H9 (cell line): ENCODE measurements at regions not wholly inside any gene's neighbourhood (a gene's known extent, or its start where the extent isn't known, plus 50 kb on each side); places are given as distances from the start of the nearest gene placed in this dataset.
A peak's percentile ranks its signal among the peaks of the same experiment; 100 is the strongest.

Experiments
- DNase-seq: peaks from one replicate; pipeline ENCODE4 v3.0.0-alpha.2; 2017
- H2AFZ ChIP-seq: one replicate; pipeline ENCODE4 v1.6.1; 2013; ENCODE audit warnings: mild to moderate bottlenecking, low read length, control low read depth, moderate library complexity
- H2AK5ac ChIP-seq: 2 replicates; pipeline ENCODE4 v1.6.1; 2013; ENCODE audit warnings: low read length, control low read depth, mixed read lengths; ENCODE audit not compliant: insufficient read length
- H2BK120ac ChIP-seq: one replicate; pipeline ENCODE4 v1.6.1; 2013; ENCODE audit warnings: low read depth, mild to moderate bottlenecking, low read length, control low read depth, inconsistent platforms; ENCODE audit not compliant: poor library complexity, severe bottlenecking
- H2BK12ac ChIP-seq: 2 replicates; pipeline ENCODE4 v1.6.1; 2013; ENCODE audit warnings: low read length, control low read depth, mixed read lengths, low read depth; ENCODE audit not compliant: insufficient read length
- H2BK15ac ChIP-seq: 2 replicates; pipeline ENCODE4 v1.6.1; 2013; ENCODE audit warnings: low read depth, low read length, control low read depth
- H2BK20ac ChIP-seq: one replicate; pipeline ENCODE4 v1.6.1; 2013; ENCODE audit warnings: low read depth, mild to moderate bottlenecking, low read length, control low read depth, inconsistent platforms; ENCODE audit not compliant: poor library complexity, severe bottlenecking
- H2BK5ac ChIP-seq: 2 replicates; pipeline ENCODE4 v1.6.1; 2013; ENCODE audit warnings: low read length, control low read depth, mixed read lengths; ENCODE audit not compliant: insufficient read length
- H3K14ac ChIP-seq: 2 replicates; pipeline ENCODE4 v1.6.1; 2013; ENCODE audit warnings: low read length, control low read depth; ENCODE audit not compliant: insufficient read depth
- H3K18ac ChIP-seq: 2 replicates; pipeline ENCODE4 v1.6.1; 2013; ENCODE audit warnings: low read depth, mild to moderate bottlenecking, mixed read lengths, low read length, control low read depth; ENCODE audit not compliant: insufficient read length
- H3K23ac ChIP-seq: 2 replicates; pipeline ENCODE4 v1.6.1; 2013; ENCODE audit warnings: low read length, control low read depth, mixed read lengths, low read depth; ENCODE audit not compliant: insufficient read length
- H3K23me2 ChIP-seq: 2 replicates; pipeline ENCODE4 v1.6.1; 2013; ENCODE audit warnings: low read depth, mild to moderate bottlenecking, mixed read lengths, low read length, control low read depth; ENCODE audit not compliant: insufficient read length, poor library complexity, severe bottlenecking
- H3K27ac ChIP-seq: 2 replicates; pipeline ENCODE4 v1.5.1; 2013; ENCODE audit warnings: low read length, control low read depth, mixed read lengths, low read depth; ENCODE audit not compliant: insufficient read length
- H3K27me3 ChIP-seq: 2 replicates; pipeline ENCODE4 v1.6.1; 2013; ENCODE audit warnings: low read length, control low read depth, inconsistent platforms; ENCODE audit not compliant: insufficient read depth
- H3K4ac ChIP-seq: 2 replicates; pipeline ENCODE4 v1.6.1; 2013; ENCODE audit warnings: low read depth, mild to moderate bottlenecking, control low read depth, inconsistent platforms, low read length, moderate library complexity
- H3K4me1 ChIP-seq: 2 replicates; pipeline ENCODE4 v1.6.1; 2013; ENCODE audit warnings: low read length, control low read depth, inconsistent platforms; ENCODE audit not compliant: insufficient read depth
- H3K4me2 ChIP-seq: 2 replicates; pipeline ENCODE4 v1.6.1; 2013; ENCODE audit warnings: low read length, control low read depth, mixed read lengths; ENCODE audit not compliant: insufficient read length, insufficient read depth
- H3K56ac ChIP-seq: 2 replicates; pipeline ENCODE4 v1.6.1; 2013; ENCODE audit warnings: low read depth, mild to moderate bottlenecking, mixed read lengths, low read length, control low read depth; ENCODE audit not compliant: insufficient read length
- H3K79me1 ChIP-seq: 2 replicates; pipeline ENCODE4 v1.6.1; 2013; ENCODE audit warnings: low read depth, mild to moderate bottlenecking, moderate library complexity, low read length, control low read depth, inconsistent platforms; ENCODE audit not compliant: insufficient read depth, poor library complexity, severe bottlenecking
- H3K79me2 ChIP-seq: 2 replicates; pipeline ENCODE4 v1.6.1; 2013; ENCODE audit warnings: low read length, control low read depth, inconsistent platforms; ENCODE audit not compliant: insufficient read depth
- H3K9ac ChIP-seq: 2 replicates; pipeline ENCODE4 v1.6.1; 2013; ENCODE audit warnings: low read length, control low read depth, mixed read lengths; ENCODE audit not compliant: insufficient read length; ENCODE audit errors: extremely low read depth
- H3K9me3 ChIP-seq: one replicate; pipeline ENCODE4 v1.6.1; 2013; ENCODE audit warnings: low read depth, low read length, inconsistent platforms; ENCODE audit not compliant: control insufficient read depth
- H3T11ph ChIP-seq: one replicate; pipeline ENCODE4 v1.6.1; 2013; ENCODE audit warnings: mild to moderate bottlenecking, low read length, control low read depth, inconsistent platforms
- H4K20me1 ChIP-seq: one replicate; pipeline ENCODE4 v1.6.1; 2013; ENCODE audit not compliant: control insufficient read depth, insufficient read length, insufficient read depth
- H4K5ac ChIP-seq: 2 replicates; pipeline ENCODE4 v1.6.1; 2013; ENCODE audit warnings: low read depth, mild to moderate bottlenecking, mixed read lengths, low read length, control low read depth; ENCODE audit not compliant: insufficient read length
- H4K8ac ChIP-seq: replicated peaks from 2 replicates; pipeline ENCODE4 v1.6.1; 2013; ENCODE audit warnings: low read length, control low read depth, mixed read lengths, low read depth; ENCODE audit not compliant: insufficient read length
- H4K91ac ChIP-seq: 2 replicates; pipeline ENCODE4 v1.6.1; 2013; ENCODE audit warnings: low read depth, mild to moderate bottlenecking, moderate library complexity, mixed read lengths, low read length, control low read depth; ENCODE audit not compliant: insufficient read length
- H3K27ac Mint-ChIP-seq, 3 experiments: 2 replicates in 2 of 3; 3 replicates in 1 of 3; pipeline ENCODE4 v1.8.0; 2020 to 2021; ENCODE audit warnings: mixed read lengths in 3 of 3, mild to moderate bottlenecking in 1 of 3, moderate library complexity in 1 of 3
- H3K27me3 Mint-ChIP-seq: 2 replicates; pipeline ENCODE4 v1.8.0; 2021; ENCODE audit warnings: low read depth, mild to moderate bottlenecking, moderate library complexity, mixed read lengths
- H3K36me3 Mint-ChIP-seq, 3 experiments: 2 replicates in 2 of 3; 3 replicates in 1 of 3; pipeline ENCODE4 v1.8.0; 2020 to 2021; ENCODE audit warnings: low read depth in 3 of 3, mixed read lengths in 3 of 3; ENCODE audit not compliant: insufficient read depth in 1 of 3
- H3K4me1 Mint-ChIP-seq, 2 experiments: 2 replicates each; pipeline ENCODE4 v1.8.0; 2020; ENCODE audit warnings: mixed read lengths in 2 of 2
- H3K4me3 Mint-ChIP-seq, 2 experiments: 2 replicates in 1 of 2; 3 replicates in 1 of 2; pipeline ENCODE4 v1.8.0; 2020 to 2021; ENCODE audit warnings: mild to moderate bottlenecking in 2 of 2, mixed read lengths in 2 of 2, moderate library complexity in 1 of 2
- H3K9me3 Mint-ChIP-seq, 2 experiments: 2 replicates in 1 of 2; 3 replicates in 1 of 2; pipeline ENCODE4 v1.8.0; 2020; ENCODE audit warnings: mild to moderate bottlenecking in 2 of 2, mixed read lengths in 2 of 2, moderate library complexity in 1 of 2
- WGBS: extraction: QIAGEN DNeasy Blood & Tissue Kit; methylation state at CpG from one replicate; pipeline ENCODE4 v1.1.7; 2013; ENCODE audit warnings: missing lambda C conversion rate, low lambda C conversion rate, mixed read lengths; ENCODE audit not compliant: insufficient read length; ENCODE audit errors: extremely low coverage; 5-methylcytosine and 5-hydroxymethylcytosine counted together
- TF ChIP-seq, protein P1 (sequence below): fragments of 200-600 bp; sonication (generic); conservative IDR thresholded peaks from 3 replicates; pipeline ENCODE4 v1.8.0; 2021; ENCODE audit warnings: antibody characterized with exemption, mild to moderate bottlenecking

GRCh38 chr21:18759751-18760161 lies 356.2 kb upstream of the TMPRSS15 start:
- Mint-ChIP-seq H3K36me3 (no peaks in the 10 kb centered on the region), H3K4me1 (0 out of 4 replicates have a peak, but pooled peaks cover 0 to 2% of the 10 kb centered on the region in 2 experiments), H3K27ac (peak overlapping the region in 2 of 3 experiments; percentile 34 to 59; a peak in 1 of 7 replicates), H3K4me3 (no peak overlapping the region), H3K27me3 (no peaks in the 10 kb centered on the region), H3K9me3 (peaks cover 0 to 2% of the 10 kb centered on the region in 2 experiments; a peak in 3 of 5 replicates)
- Histone ChIP-seq H3K4ac (no peak overlapping the region), H3K9me3 (no peaks in the 10 kb centered on the region), H3K27ac (no peak overlapping the region), H2BK12ac (no peak overlapping the region), H3K4me1 (no peaks in the 10 kb centered on the region), H3K23me2 (no peaks in the 10 kb centered on the region), H3K14ac (no peak overlapping the region), H2BK20ac (no peak overlapping the region), H3K27me3 (no peaks in the 10 kb centered on the region), H3K9ac (no peak overlapping the region), H3K23ac (no peak overlapping the region), H3K4me2 (no peak overlapping the region), H3K79me1 (no peaks in the 10 kb centered on the region), H2AFZ (no peak overlapping the region), H2AK5ac (no peak overlapping the region), H2BK120ac (no peak overlapping the region), H3K79me2 (no peaks in the 10 kb centered on the region), H3T11ph (no peak overlapping the region), H3K18ac (no peak overlapping the region), H4K5ac (no peak overlapping the region), H4K91ac (no peak overlapping the region), H4K8ac (no peak overlapping the region), H3K56ac (no peak overlapping the region), H2BK5ac (no peak overlapping the region), H2BK15ac (no peak overlapping the region), H4K20me1 (no peaks in the 10 kb centered on the region)
- no CpG with 5 or more reads among the region's 17 CpGs for WGBS
- no peak for DNase-seq
- TF ChIP-seq, protein P1, sequence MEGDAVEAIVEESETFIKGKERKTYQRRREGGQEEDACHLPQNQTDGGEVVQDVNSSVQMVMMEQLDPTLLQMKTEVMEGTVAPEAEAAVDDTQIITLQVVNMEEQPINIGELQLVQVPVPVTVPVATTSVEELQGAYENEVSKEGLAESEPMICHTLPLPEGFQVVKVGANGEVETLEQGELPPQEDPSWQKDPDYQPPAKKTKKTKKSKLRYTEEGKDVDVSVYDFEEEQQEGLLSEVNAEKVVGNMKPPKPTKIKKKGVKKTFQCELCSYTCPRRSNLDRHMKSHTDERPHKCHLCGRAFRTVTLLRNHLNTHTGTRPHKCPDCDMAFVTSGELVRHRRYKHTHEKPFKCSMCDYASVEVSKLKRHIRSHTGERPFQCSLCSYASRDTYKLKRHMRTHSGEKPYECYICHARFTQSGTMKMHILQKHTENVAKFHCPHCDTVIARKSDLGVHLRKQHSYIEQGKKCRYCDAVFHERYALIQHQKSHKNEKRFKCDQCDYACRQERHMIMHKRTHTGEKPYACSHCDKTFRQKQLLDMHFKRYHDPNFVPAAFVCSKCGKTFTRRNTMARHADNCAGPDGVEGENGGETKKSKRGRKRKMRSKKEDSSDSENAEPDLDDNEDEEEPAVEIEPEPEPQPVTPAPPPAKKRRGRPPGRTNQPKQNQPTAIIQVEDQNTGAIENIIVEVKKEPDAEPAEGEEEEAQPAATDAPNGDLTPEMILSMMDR: no peak
